Endothelial cell of umbilical vein (primary cell): ENCODE measurements at regions not wholly inside any gene's neighbourhood (a gene's known extent, or its start where the extent isn't known, plus 50 kb on each side); places are given as distances from the start of the nearest gene placed in this dataset.

Experiments
- BruUV-seq: library from RNA; stranded (reverse); fragments of 400-500 nt; replicated peaks from 2 replicates; lab custom pipeline; 2021; lab: Mats Ljungman, UMichigan
- CTCF ChIA-PET: fragments of 300-600, 350-600 bp; sonication (Branson Sonifier 250); formaldehyde crosslinking; loops from one replicate; lab custom pipeline; 2021; ENCODE audit warnings: antibody characterized with exemption, inconsistent platforms; lab: Charles Lee
- POLR2A ChIA-PET: fragments of 300-600, 350-600 bp; sonication (Branson Sonifier 250); formaldehyde crosslinking; loops from one replicate; lab custom pipeline; 2021; ENCODE audit warnings: antibody characterized with exemption, inconsistent platforms; lab: Charles Lee
- DNase-seq: peaks from one replicate; pipeline ENCODE4 v3.0.0-alpha.2; 2011; ENCODE audit warnings: low read depth, low spot score
- FAIRE-seq: peaks from 2 replicates; lab custom pipeline; 2011; peaks lifted over from hg19 to GRCh38; lab: Jason Lieb, UNC
- H2AFZ ChIP-seq: 2 replicates; pipeline ENCODE4 v1.6.0; 2012; ENCODE audit warnings: low read depth, low read length, control low read depth, inconsistent platforms
- H3K27ac ChIP-seq: 2 replicates; pipeline ENCODE4 v1.5.1; 2011; ENCODE audit warnings: low read depth, mild to moderate bottlenecking, control low read depth, low read length, moderate library complexity; ENCODE audit not compliant: insufficient read depth
- H3K27me3 ChIP-seq, 2 experiments: 2 replicates each; pipeline versions ENCODE4 v1.6.0 to v1.6.1; 2011; ENCODE audit warnings: low read length in 2 of 2, mixed read lengths in 1 of 2; ENCODE audit not compliant: control insufficient read depth in 2 of 2, insufficient read depth in 2 of 2
- H3K36me3 ChIP-seq, 2 experiments: 2 replicates in 1 of 2; 3 replicates in 1 of 2; pipeline ENCODE4 v1.5.1; 2011; ENCODE audit warnings: low read length in 2 of 2, mild to moderate bottlenecking in 1 of 2, moderate library complexity in 1 of 2; ENCODE audit not compliant: control insufficient read depth in 2 of 2, insufficient read depth in 2 of 2; ENCODE audit errors: extremely low read depth in 1 of 2
- H3K4me1 ChIP-seq: 3 replicates; pipeline ENCODE4 v1.5.1; 2011; ENCODE audit warnings: mild to moderate bottlenecking, low read length; ENCODE audit not compliant: control insufficient read depth, insufficient read depth; ENCODE audit errors: extremely low read depth
- H3K4me2 ChIP-seq: 2 replicates; pipeline ENCODE4 v1.6.1; 2011; ENCODE audit warnings: low read length, control low read depth, mixed read lengths; ENCODE audit not compliant: insufficient read depth
- H3K4me3 ChIP-seq, 3 experiments: fragments of 200-600 bp in 1 of 3; sonication (generic), shearing (Covaris generic) in 1 of 3; replicated peaks in 1 of 3; 2 replicates each; pipeline ENCODE4 v1.5.1; 2011 to 2016; ENCODE audit warnings: control low read depth in 3 of 3, low read length in 3 of 3, mild to moderate bottlenecking in 2 of 3, inconsistent platforms in 1 of 3, low read depth in 1 of 3, moderate library complexity in 1 of 3; ENCODE audit not compliant: insufficient read depth in 1 of 3
- H3K79me2 ChIP-seq: 2 replicates; pipeline ENCODE4 v1.6.0; 2012; ENCODE audit warnings: low read length, inconsistent platforms; ENCODE audit not compliant: control insufficient read depth, insufficient read depth
- H3K9ac ChIP-seq: replicated peaks from 2 replicates; pipeline ENCODE3; 2011; ENCODE audit warnings: low read length, control low read depth; ENCODE audit not compliant: insufficient read depth; ENCODE audit errors: extremely low read depth
- H3K9me1 ChIP-seq: replicated peaks from 3 replicates; pipeline ENCODE4 v1.6.0; 2011; ENCODE audit warnings: mild to moderate bottlenecking, low read length; ENCODE audit not compliant: control insufficient read depth, insufficient read depth; ENCODE audit errors: extremely low read depth
- H3K9me3 ChIP-seq: replicated peaks from 2 replicates; pipeline ENCODE4 v1.5.1; 2012; ENCODE audit warnings: low read length, inconsistent platforms; ENCODE audit not compliant: control insufficient read depth, insufficient read depth
- H4K20me1 ChIP-seq: replicated peaks from 2 replicates; pipeline ENCODE3; 2011; ENCODE audit warnings: mild to moderate bottlenecking, low read length; ENCODE audit not compliant: control insufficient read depth, insufficient read depth; ENCODE audit errors: extremely low read depth
- CTCF ChIP-seq, 2 donors: IDR thresholded peaks; 1 replicate in 1 of 2; 2 replicates in 1 of 2; pipeline ENCODE4 v1.5.1; 2011; ENCODE audit warnings: low read length in 2 of 2, mild to moderate bottlenecking in 2 of 2, moderate library complexity in 2 of 2, control low read depth in 1 of 2, inconsistent platforms in 1 of 2, low read depth in 1 of 2; ENCODE audit not compliant: insufficient read depth in 1 of 2; ENCODE audit errors: extremely low read depth in 1 of 2
- EZH2 ChIP-seq: IDR thresholded peaks from 2 replicates; pipeline ENCODE4 v1.6.1; 2012; ENCODE audit warnings: borderline replicate concordance, low read depth, mild to moderate bottlenecking, moderate library complexity, low read length, inconsistent platforms; ENCODE audit not compliant: severe bottlenecking
- FOS ChIP-seq: IDR thresholded peaks from 2 replicates; pipeline ENCODE4 v1.6.1; 2011; ENCODE audit warnings: mild to moderate bottlenecking, low read length, moderate library complexity, borderline replicate concordance; ENCODE audit not compliant: insufficient read depth
- GATA2 ChIP-seq: IDR thresholded peaks from 2 replicates; pipeline ENCODE4 v1.7.0; 2011; ENCODE audit warnings: low read depth, mild to moderate bottlenecking, moderate library complexity, mixed read lengths, low read length; ENCODE audit not compliant: insufficient read length, insufficient read depth
- JUN ChIP-seq: IDR thresholded peaks from 2 replicates; pipeline ENCODE4 v1.6.1; 2011; ENCODE audit warnings: borderline replicate concordance, low read depth; ENCODE audit not compliant: insufficient read length, insufficient read depth
- MAX ChIP-seq: IDR thresholded peaks from 2 replicates; pipeline ENCODE4 v1.6.1; 2011; ENCODE audit not compliant: insufficient read depth, insufficient read length
- MYC ChIP-seq: IDR thresholded peaks from one replicate; pipeline ENCODE4 v1.6.1; 2011; ENCODE audit warnings: mild to moderate bottlenecking, low read depth, low read length
- POLR2A ChIP-seq: IDR thresholded peaks from 2 replicates; pipeline ENCODE4 v1.6.1; 2012; ENCODE audit warnings: low read depth, mild to moderate bottlenecking, control low read depth, low read length
- POLR2AphosphoS5 ChIP-seq: IDR thresholded peaks from 2 replicates; pipeline ENCODE4 v1.6.1; 2012; ENCODE audit warnings: low read depth, mild to moderate bottlenecking, control low read depth, low read length, moderate library complexity; ENCODE audit not compliant: insufficient read depth
- dilution Hi-C: fragments of 300-500 bp; cut with MboI; formaldehyde crosslinking; loops from one replicate; pipeline ENCODE4 v1.15.0; 2019; ENCODE audit warnings: low sequenced_read_pairs; ENCODE audit not compliant: extremely low pct_ligation_motif_present
- intact Hi-C: fragments of 100-400 bp; cut with micrococcal nuclease; formaldehyde crosslinking; loops from one replicate; pipeline ENCODE4 v1.10.0; 2022

GRCh38 chr11:134675983-134676382 lies 263.9 kb upstream of the B3GAT1 start:
- ChIA-PET POLR2A (no interaction called here), CTCF (no interaction called here)
- no peak for DNase-seq
- H3K27ac ChIP-seq, result no peak overlapping the region
- H3K9me3 ChIP-seq, result peaks cover 2% of the 10 kb centered on the region
- no peak overlapping the region for H3K9ac ChIP-seq
- dilution Hi-C loops (no loop called here), intact Hi-C loops (no loop called here)
- FAIRE-seq, result no peak
- H3K79me2 ChIP-seq, result no peaks in the 10 kb centered on the region
- H3K9me1 ChIP-seq, result no peaks in the 10 kb centered on the region
- BruUV-seq, result no TSS peak
- no peak overlapping the region for H2AFZ ChIP-seq
- no peaks in the 10 kb centered on the region for H3K27me3 ChIP-seq
- H4K20me1 ChIP-seq, result no peaks in the 10 kb centered on the region
- no peaks in the 10 kb centered on the region for H3K4me1 ChIP-seq
- TF ChIP-seq CTCF (IDR thresholded peaks at IDR 0.05; ENCODE audit: extremely low read depth in 1 of 2, insufficient read depth in 1 of 2, low read depth in 1 of 2, low read length in 2 of 2) (no peak), JUN (no peak), MYC (no peak), EZH2 (no peak), GATA2 (no peak), MAX (no peak), POLR2A (no peak), POLR2AphosphoS5 (no peak), FOS (no peak)
- H3K4me2 ChIP-seq, result no peak overlapping the region
- no peak overlapping the region for H3K4me3 ChIP-seq
- H3K36me3 ChIP-seq, result no peaks in the 10 kb centered on the region
